GM23338 (cell line): ENCODE measurements at regions not wholly inside any gene's neighbourhood (a gene's known extent, or its start where the extent isn't known, plus 50 kb on each side); places are given as distances from the start of the nearest gene placed in this dataset.

Experiments
- ATAC-seq: fragments of 200-7000 bp; cut with Tn5 transposase; 3 replicates; pipeline ENCODE4 v1.9.1; 2020
- DNase-seq: peaks from one replicate; pipeline ENCODE4 v3.0.0-alpha.2; 2015; ENCODE audit warnings: low spot score
- H2AFZ ChIP-seq: fragments of 200-600 bp; sonication (generic); 2 replicates; pipeline ENCODE4 v1.8.0; 2016; ENCODE audit warnings: antibody characterized with exemption, mild to moderate bottlenecking, moderate library complexity
- H3F3A ChIP-seq: fragments of 200-600 bp; sonication (generic); replicated peaks from 2 replicates; pipeline ENCODE4 v1.8.0; 2017; ENCODE audit warnings: antibody characterized with exemption, mixed run types, low read depth
- H3K27ac ChIP-seq: fragments of 200-600 bp; sonication (generic); 2 replicates; pipeline ENCODE4 v1.6.1; 2016; ENCODE audit warnings: low read depth
- H3K27me3 ChIP-seq: fragments of 200-600 bp; sonication (generic); 2 replicates; pipeline ENCODE4 v1.8.0; 2016; ENCODE audit warnings: mild to moderate bottlenecking, mixed run types, moderate library complexity; ENCODE audit not compliant: insufficient read depth
- H3K36me3 ChIP-seq: fragments of 200-600 bp; sonication (generic); 2 replicates; pipeline ENCODE4 v1.8.0; 2016; ENCODE audit warnings: mild to moderate bottlenecking; ENCODE audit not compliant: insufficient read depth
- H3K4me1 ChIP-seq: fragments of 200-600 bp; sonication (generic); 2 replicates; pipeline ENCODE4 v1.8.0; 2016; ENCODE audit warnings: mild to moderate bottlenecking, moderate library complexity; ENCODE audit not compliant: insufficient read depth
- H3K4me2 ChIP-seq: fragments of 200-600 bp; sonication (generic); 2 replicates; pipeline ENCODE4 v1.7.1; 2017; ENCODE audit warnings: mixed run types
- H3K4me3 ChIP-seq: fragments of 200-600 bp; sonication (generic); 2 replicates; pipeline ENCODE4 v1.6.1; 2016; ENCODE audit warnings: mixed run types
- H3K79me2 ChIP-seq: fragments of 200-600 bp; sonication (generic); replicated peaks from 2 replicates; pipeline ENCODE4 v1.8.0; 2017; ENCODE audit warnings: mild to moderate bottlenecking; ENCODE audit not compliant: insufficient read depth
- H3K9me2 ChIP-seq: fragments of 200-600 bp; sonication (generic); 2 replicates; pipeline ENCODE4 v1.8.0; 2017; ENCODE audit not compliant: insufficient read depth
- H4K20me1 ChIP-seq: fragments of 200-600 bp; sonication (generic); replicated peaks from 2 replicates; pipeline ENCODE4 v1.8.0; 2017; ENCODE audit warnings: mild to moderate bottlenecking; ENCODE audit not compliant: insufficient read depth
- H3K27ac Mint-ChIP-seq: 2 replicates; pipeline ENCODE4 v1.8.0; 2020; ENCODE audit warnings: inconsistent platforms, mild to moderate bottlenecking, moderate library complexity, mixed read lengths
- H3K27me3 Mint-ChIP-seq: 3 replicates; pipeline ENCODE4 v1.8.0; 2022; ENCODE audit warnings: low read depth, mild to moderate bottlenecking, moderate library complexity, mixed read lengths, inconsistent platforms; ENCODE audit not compliant: insufficient read depth, poor library complexity
- H3K36me3 Mint-ChIP-seq: 3 replicates; pipeline ENCODE4 v1.8.0; 2021; ENCODE audit warnings: low read depth, mild to moderate bottlenecking, inconsistent platforms, moderate library complexity, mixed read lengths
- H3K4me1 Mint-ChIP-seq: 3 replicates; pipeline ENCODE4 v1.8.0; 2020; ENCODE audit warnings: mild to moderate bottlenecking, inconsistent platforms, mixed read lengths
- H3K4me3 Mint-ChIP-seq: 3 replicates; pipeline ENCODE4 v1.8.0; 2021; ENCODE audit warnings: moderate library complexity, mild to moderate bottlenecking, inconsistent platforms, mixed read lengths
- H3K9me3 Mint-ChIP-seq: 3 replicates; pipeline ENCODE4 v1.8.0; 2020; ENCODE audit warnings: moderate library complexity, mild to moderate bottlenecking, inconsistent platforms, mixed read lengths
- CREB1 ChIP-seq: fragments of 250-450 bp; sonication (Bioruptor Pico); IDR thresholded peaks from 2 replicates; pipeline ENCODE4 v1.5.0; 2020; ENCODE audit warnings: low read depth, mild to moderate bottlenecking, moderate library complexity
- ETS1 ChIP-seq: IDR thresholded peaks from 2 replicates; pipeline ENCODE4 v1.6.1; 2016; ENCODE audit warnings: antibody characterized with exemption
- EZH2 ChIP-seq: fragments of 200-600 bp; sonication (generic); IDR thresholded peaks from one replicate; pipeline ENCODE4 v1.8.0; 2017; ENCODE audit warnings: antibody characterized with exemption, mild to moderate bottlenecking, low read depth; ENCODE audit not compliant: unreplicated experiment
- JUNB ChIP-seq: IDR thresholded peaks from one replicate; pipeline ENCODE4 v1.6.1; 2016; ENCODE audit warnings: antibody characterized with exemption; ENCODE audit not compliant: unreplicated experiment
- NANOG ChIP-seq: IDR thresholded peaks from 2 replicates; pipeline ENCODE4 v1.6.1; 2016; ENCODE audit warnings: antibody characterized with exemption, borderline replicate concordance
- POLR2AphosphoS5 ChIP-seq: IDR thresholded peaks from 2 replicates; pipeline ENCODE4 v1.6.1; 2016; ENCODE audit warnings: antibody characterized with exemption, low read depth
- STAT1 ChIP-seq: IDR thresholded peaks from one replicate; pipeline ENCODE4 v1.6.1; 2016; ENCODE audit warnings: antibody characterized with exemption; ENCODE audit not compliant: unreplicated experiment
- ZNF114 ChIP-seq: fragments of 250-450 bp; sonication (Bioruptor Pico); IDR thresholded peaks from 2 replicates; pipeline ENCODE4 v1.5.0; 2020; ENCODE audit warnings: mild to moderate bottlenecking, moderate library complexity
- ZNF331 ChIP-seq: fragments of 250-450 bp; sonication (Bioruptor Pico); IDR thresholded peaks from 2 replicates; pipeline ENCODE4 v1.5.0; 2020; ENCODE audit warnings: low read depth, mild to moderate bottlenecking, moderate library complexity
- TF ChIP-seq, protein P1 (sequence below): IDR thresholded peaks from one replicate; pipeline ENCODE4 v1.6.1; 2018; ENCODE audit warnings: antibody characterized with exemption; ENCODE audit not compliant: unreplicated experiment
- TF ChIP-seq, protein P2 (sequence below), 2 experiments: fragments of 200-600 bp in 1 of 2; sonication (generic) in 1 of 2; conservative IDR thresholded peaks; 2 replicates each; pipeline versions ENCODE4 v1.5.1 to v1.6.1; 2016 to 2017; ENCODE audit warnings: antibody characterized with exemption in 2 of 2, low read depth in 2 of 2, mild to moderate bottlenecking in 2 of 2, moderate library complexity in 1 of 2

GRCh38 chr16:64384636-64385035 lies 737.2 kb downstream of the CDH11 start (continued):
- TF ChIP-seq, protein P1, sequence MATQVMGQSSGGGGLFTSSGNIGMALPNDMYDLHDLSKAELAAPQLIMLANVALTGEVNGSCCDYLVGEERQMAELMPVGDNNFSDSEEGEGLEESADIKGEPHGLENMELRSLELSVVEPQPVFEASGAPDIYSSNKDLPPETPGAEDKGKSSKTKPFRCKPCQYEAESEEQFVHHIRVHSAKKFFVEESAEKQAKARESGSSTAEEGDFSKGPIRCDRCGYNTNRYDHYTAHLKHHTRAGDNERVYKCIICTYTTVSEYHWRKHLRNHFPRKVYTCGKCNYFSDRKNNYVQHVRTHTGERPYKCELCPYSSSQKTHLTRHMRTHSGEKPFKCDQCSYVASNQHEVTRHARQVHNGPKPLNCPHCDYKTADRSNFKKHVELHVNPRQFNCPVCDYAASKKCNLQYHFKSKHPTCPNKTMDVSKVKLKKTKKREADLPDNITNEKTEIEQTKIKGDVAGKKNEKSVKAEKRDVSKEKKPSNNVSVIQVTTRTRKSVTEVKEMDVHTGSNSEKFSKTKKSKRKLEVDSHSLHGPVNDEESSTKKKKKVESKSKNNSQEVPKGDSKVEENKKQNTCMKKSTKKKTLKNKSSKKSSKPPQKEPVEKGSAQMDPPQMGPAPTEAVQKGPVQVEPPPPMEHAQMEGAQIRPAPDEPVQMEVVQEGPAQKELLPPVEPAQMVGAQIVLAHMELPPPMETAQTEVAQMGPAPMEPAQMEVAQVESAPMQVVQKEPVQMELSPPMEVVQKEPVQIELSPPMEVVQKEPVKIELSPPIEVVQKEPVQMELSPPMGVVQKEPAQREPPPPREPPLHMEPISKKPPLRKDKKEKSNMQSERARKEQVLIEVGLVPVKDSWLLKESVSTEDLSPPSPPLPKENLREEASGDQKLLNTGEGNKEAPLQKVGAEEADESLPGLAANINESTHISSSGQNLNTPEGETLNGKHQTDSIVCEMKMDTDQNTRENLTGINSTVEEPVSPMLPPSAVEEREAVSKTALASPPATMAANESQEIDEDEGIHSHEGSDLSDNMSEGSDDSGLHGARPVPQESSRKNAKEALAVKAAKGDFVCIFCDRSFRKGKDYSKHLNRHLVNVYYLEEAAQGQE = no peak

DNA sequence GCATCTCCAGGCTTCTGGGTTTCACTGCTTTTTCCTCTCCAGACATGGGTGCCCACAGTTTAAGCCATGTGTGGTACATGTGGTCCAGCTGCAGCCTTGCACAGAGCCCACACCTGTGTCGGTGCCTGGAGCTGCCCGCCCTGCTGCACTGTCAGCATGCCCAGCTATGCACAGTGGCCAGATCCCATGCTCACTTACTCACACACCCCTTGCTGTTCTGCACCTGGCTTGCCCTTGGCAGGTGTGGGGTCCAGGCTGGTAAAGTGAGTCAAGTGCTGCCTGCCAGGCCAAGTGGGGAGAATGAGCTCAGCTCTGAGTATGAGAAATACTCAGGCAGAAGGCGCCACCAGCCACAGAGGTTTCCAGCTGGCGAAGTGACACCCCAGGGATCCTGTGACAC lies 739.9 kb downstream of the CDH11 start:
- Histone ChIP-seq H4K20me1 (no peaks in the 10 kb centered on the region), H3K4me1 (no peaks in the 10 kb centered on the region), H3K27ac (no peak overlapping the region), H2AFZ (no peak overlapping the region), H3K27me3 (no peaks in the 10 kb centered on the region), H3F3A (no peaks in the 10 kb centered on the region), H3K9me2 (no peaks in the 10 kb centered on the region), H3K4me2 (no peak overlapping the region), H3K4me3 (no peak overlapping the region), H3K79me2 (no peaks in the 10 kb centered on the region), H3K36me3 (no peaks in the 10 kb centered on the region)
- DNase-seq (no peak), ATAC-seq (no peak)
- Mint-ChIP-seq H3K27ac (no peak overlapping the region), H3K9me3 (peaks cover 6% of the 10 kb centered on the region; the same call in 1 of the 3 replicates), H3K27me3 (peaks cover 2% of the 10 kb centered on the region), H3K4me3 (no peak overlapping the region), H3K36me3 (peaks cover 2% of the 10 kb centered on the region; the same call in 1 of the 3 replicates), H3K4me1 (no peaks in the 10 kb centered on the region)
- TF ChIP-seq EZH2 (no peak), JUNB (no peak), ETS1 (no peak), ZNF114 (CRISPR knock-in tag) (no peak), STAT1 (no peak), ZNF331 (CRISPR knock-in tag) (no peak), POLR2AphosphoS5 (no peak), CREB1 (CRISPR knock-in tag) (no peak), NANOG (no peak)
- TF ChIP-seq, protein P1 = no peak
- TF ChIP-seq, protein P2, sequence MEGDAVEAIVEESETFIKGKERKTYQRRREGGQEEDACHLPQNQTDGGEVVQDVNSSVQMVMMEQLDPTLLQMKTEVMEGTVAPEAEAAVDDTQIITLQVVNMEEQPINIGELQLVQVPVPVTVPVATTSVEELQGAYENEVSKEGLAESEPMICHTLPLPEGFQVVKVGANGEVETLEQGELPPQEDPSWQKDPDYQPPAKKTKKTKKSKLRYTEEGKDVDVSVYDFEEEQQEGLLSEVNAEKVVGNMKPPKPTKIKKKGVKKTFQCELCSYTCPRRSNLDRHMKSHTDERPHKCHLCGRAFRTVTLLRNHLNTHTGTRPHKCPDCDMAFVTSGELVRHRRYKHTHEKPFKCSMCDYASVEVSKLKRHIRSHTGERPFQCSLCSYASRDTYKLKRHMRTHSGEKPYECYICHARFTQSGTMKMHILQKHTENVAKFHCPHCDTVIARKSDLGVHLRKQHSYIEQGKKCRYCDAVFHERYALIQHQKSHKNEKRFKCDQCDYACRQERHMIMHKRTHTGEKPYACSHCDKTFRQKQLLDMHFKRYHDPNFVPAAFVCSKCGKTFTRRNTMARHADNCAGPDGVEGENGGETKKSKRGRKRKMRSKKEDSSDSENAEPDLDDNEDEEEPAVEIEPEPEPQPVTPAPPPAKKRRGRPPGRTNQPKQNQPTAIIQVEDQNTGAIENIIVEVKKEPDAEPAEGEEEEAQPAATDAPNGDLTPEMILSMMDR (conservative IDR thresholded peaks at IDR 0.05; ENCODE audit: low read depth in 2 of 2) = no peak
